GM21737 (cell line): ENCODE measurements at regions not wholly inside any gene's neighbourhood (a gene's known extent, or its start where the extent isn't known, plus 50 kb on each side); places are given as distances from the start of the nearest gene placed in this dataset.

Experiments
- ATAC-seq: cut with Tn5 transposase; IDR thresholded peaks from one replicate; pipeline ENCODE4 v1.9.1; 2021; ENCODE audit warnings: mild to moderate bottlenecking, moderate library complexity; ENCODE audit not compliant: unreplicated experiment

DNA sequence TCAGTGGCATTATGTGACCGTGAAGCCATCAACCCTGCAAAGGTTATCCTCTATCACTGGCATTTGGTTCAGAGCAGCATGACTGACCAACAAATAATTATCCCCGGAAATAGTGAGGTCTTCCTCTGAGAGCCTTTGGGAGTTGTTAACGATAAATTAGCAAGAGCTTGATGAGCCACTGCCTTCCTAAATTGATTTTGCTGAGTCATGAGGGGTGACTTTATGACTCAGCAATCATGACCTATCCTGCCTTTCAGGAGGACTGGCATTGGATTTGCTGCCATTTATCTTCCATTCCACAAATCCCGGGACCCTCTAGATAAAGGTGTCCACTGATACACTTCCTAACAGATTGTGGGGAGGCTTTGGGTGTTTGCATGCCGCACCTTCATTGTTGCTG, 80.8 kb upstream of the MTNR1B start:
- no peak for ATAC-seq

DNA sequence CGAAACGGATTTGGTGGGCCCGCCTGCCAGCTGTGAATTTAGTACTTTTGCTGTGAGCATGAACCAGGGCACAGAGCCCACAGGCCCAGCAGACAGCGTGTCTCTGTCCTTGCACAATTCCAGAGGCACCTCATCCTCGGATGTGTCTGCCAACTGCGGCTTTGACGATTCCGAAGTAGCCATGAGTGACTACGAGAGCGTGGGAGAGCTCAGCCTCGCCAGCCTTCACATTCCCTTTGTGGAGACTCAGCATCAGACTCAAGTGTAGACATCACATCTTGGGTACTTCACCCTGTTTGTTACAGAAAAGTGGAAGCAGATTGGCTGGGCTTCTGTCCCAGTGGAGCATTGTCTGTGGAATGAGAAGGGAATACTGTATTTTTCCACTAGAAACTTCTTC, 78.6 kb upstream of the MTNR1B start:
- no peak for ATAC-seq

- no peak for ATAC-seq
Measured at GRCh38 chr11:92892802-92893684, 76.4 kb upstream of the MTNR1B start.

DNA sequence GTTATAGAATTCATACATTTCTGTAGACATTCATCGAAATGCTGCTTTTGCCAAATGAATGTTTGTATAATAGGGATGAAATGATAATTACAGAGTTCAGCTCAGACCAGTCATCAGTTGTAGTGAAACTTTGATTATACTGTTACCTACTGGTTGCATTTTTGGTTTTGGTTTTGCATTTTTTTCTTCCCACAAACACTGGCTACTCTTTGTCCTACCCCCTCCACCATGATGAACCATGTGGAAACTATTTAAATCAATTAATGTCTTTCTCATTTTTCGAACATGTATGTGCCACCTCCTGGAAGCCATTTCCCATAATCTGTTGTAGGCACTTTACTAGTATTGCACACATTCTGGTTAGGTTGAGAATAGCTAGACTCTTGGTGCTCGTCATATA, 75.3 kb upstream of the MTNR1B start:
- no peak for ATAC-seq

DNA sequence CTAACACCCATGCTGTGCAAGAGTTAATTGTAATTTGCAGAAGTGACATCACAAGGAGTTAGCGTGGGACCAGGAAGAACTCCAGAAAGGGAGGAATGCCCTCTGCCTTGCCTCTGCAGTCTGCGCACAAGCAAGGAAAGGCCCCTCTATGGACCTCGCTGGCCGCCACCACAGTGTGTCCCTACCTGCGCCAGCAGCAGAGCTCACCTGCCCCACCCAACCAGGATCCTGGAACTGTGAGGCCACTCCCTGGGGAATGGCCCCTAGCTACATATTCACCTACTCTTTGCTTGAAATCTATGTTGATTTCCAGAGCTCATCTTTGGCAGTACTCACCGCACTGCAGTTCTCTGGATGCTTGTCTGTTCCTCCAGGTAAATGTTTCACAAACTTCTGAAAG, 72.0 kb upstream of the MTNR1B start:
- ATAC-seq, result no peak

GRCh38 chr11:92902417-92902816, 67.0 kb upstream of the MTNR1B start:
- no peak for ATAC-seq

DNA sequence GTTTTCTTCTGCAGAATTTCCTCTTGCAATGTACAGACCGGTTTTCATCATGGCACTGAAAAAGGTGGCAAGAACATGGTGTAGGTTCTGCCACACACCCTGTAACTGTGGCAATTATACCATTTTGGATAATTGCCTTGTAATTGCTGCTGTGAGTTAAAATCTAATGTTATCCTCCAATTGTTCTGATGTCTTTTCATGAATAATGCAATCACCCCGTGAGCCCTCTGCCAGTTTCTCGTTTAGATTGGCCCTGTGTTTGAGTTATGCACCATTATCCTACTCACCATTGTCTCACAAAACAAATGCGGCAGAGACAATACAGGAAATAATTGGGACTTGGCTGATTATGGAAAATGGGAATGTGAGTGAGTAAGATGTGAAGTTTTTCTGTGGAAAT, 61.8 kb upstream of the MTNR1B start:
- ATAC-seq, result no peak

DNA sequence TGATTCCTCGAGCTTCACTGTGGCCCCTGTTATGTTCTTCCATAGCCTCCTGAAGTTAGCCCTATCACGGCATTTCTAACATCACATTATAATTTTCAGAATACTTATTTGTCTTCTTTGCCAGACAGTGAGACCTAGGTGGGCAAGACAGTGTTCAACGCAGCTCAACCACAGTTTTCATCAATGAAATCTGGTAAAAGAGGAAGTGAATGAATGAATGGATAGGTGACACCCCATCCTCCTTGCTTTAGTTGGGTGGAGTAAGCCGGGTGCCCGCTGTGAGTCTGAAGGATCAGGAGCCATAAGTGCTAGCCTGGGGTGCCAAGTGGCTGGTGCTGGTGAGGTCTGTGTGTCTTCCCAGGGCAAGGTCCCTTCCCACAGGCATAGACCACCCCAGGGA, 60.2 kb upstream of the MTNR1B start:
- ATAC-seq, result no peak

- ATAC-seq, result no peak
Measured at GRCh38 chr11:92911478-92911877, 58.0 kb upstream of the MTNR1B start.

GRCh38 chr11:92915551-92915950, 53.9 kb upstream of the MTNR1B start:
- no peak for ATAC-seq

DNA sequence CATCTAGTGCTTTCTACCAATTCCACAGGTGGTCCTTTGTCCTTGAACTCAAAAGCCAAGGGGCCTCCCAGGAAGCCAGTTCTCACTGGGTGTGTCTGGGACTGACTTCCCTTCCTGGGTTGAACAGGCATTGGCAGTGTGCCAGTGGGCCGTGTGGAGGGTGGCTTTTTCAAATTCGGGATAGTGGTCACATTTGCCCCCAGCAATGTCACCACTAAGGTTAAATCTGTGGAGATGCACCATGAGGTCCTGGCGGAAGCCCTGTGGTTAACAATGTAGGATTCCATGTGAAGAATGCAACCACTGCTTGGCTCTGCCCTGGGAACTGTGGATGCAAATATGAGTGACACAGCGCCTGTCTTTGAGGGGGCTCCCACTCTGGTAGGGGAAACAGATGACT, 53.2 kb upstream of the MTNR1B start:
- ATAC-seq, result no peak

- no peak for ATAC-seq
Measured at GRCh38 chr11:92917927-92918326, 51.5 kb upstream of the MTNR1B start.

- no peak for ATAC-seq
Measured at GRCh38 chr11:92919048-92919447, 50.4 kb upstream of the MTNR1B start.
